HG02623 (cell line): ENCODE measurements at regions not wholly inside any gene's neighbourhood (a gene's known extent, or its start where the extent isn't known, plus 50 kb on each side); places are given as distances from the start of the nearest gene placed in this dataset.

Experiments
- ATAC-seq: cut with Tn5 transposase; IDR thresholded peaks from one replicate; pipeline ENCODE4 v1.9.1; 2021; ENCODE audit warnings: moderate library complexity; ENCODE audit not compliant: unreplicated experiment

GRCh38 chr16:50960517-50961202 lies 190.4 kb downstream of the SALL1 start:
- ATAC-seq: no peak

GRCh38 chr16:50957056-50957455 lies 194.0 kb downstream of the SALL1 start:
- ATAC-seq: no peak

- ATAC-seq: no peak
Measured at GRCh38 chr16:50956637-50957036, 194.4 kb downstream of the SALL1 start.

GRCh38 chr16:50955311-50955710 lies 195.8 kb downstream of the SALL1 start:
- no peak for ATAC-seq

GRCh38 chr16:50954469-50954868 lies 196.6 kb downstream of the SALL1 start:
- ATAC-seq: no peak

GRCh38 chr16:50953290-50953689 lies 197.8 kb downstream of the SALL1 start:
- no peak for ATAC-seq

GRCh38 chr16:50950955-50951354 lies 200.1 kb downstream of the SALL1 start:
- ATAC-seq: no peak

GRCh38 chr16:50948268-50948930 lies 202.7 kb downstream of the SALL1 start:
- ATAC-seq: no peak

GRCh38 chr16:50947826-50948225 lies 203.2 kb downstream of the SALL1 start:
- no peak for ATAC-seq

- ATAC-seq: no peak
Measured at GRCh38 chr16:50946606-50947005, 204.5 kb downstream of the SALL1 start.

- ATAC-seq: no peak
Measured at GRCh38 chr16:50946098-50946497, 204.2 kb downstream of the CYLD start.

- ATAC-seq: no peak
Measured at GRCh38 chr16:50945171-50945570, 203.3 kb downstream of the CYLD start.

- ATAC-seq: no peak
Measured at GRCh38 chr16:50944436-50944835, 202.6 kb downstream of the CYLD start.

- no peak for ATAC-seq
Measured at GRCh38 chr16:50944033-50944432, 202.1 kb downstream of the CYLD start.

GRCh38 chr16:50942143-50942542 lies 200.3 kb downstream of the CYLD start:
- no peak for ATAC-seq

- ATAC-seq: no peak
Measured at GRCh38 chr16:50941681-50942080, 199.8 kb downstream of the CYLD start.

- ATAC-seq: no peak
Measured at GRCh38 chr16:50940275-50940854, 198.5 kb downstream of the CYLD start.

- no peak for ATAC-seq
Measured at GRCh38 chr16:50939356-50939755, 197.5 kb downstream of the CYLD start.

- ATAC-seq: no peak
Measured at GRCh38 chr16:50938932-50939331, 197.0 kb downstream of the CYLD start.

GRCh38 chr16:50933262-50933661 lies 191.4 kb downstream of the CYLD start:
- no peak for ATAC-seq

- ATAC-seq: no peak
Measured at GRCh38 chr16:50932348-50932935, 190.6 kb downstream of the CYLD start.

- no peak for ATAC-seq
Measured at GRCh38 chr16:50928065-50928464, 186.2 kb downstream of the CYLD start.
